22Rv1 (cell line): ENCODE measurements at regions not wholly inside any gene's neighbourhood (a gene's known extent, or its start where the extent isn't known, plus 50 kb on each side); places are given as distances from the start of the nearest gene placed in this dataset.

Experiments
- H3K27ac ChIP-seq: fragments of 450-650 bp; 2 replicates; pipeline ENCODE4 v1.5.1; 2017
- ZFX ChIP-seq: fragments of 450-650 bp; IDR thresholded peaks from 2 replicates; pipeline ENCODE4 v1.6.1; 2017; ENCODE audit warnings: antibody characterized with exemption, borderline replicate concordance
- TF ChIP-seq, protein P1 (sequence below): fragments of 450-650 bp; IDR thresholded peaks from 2 replicates; pipeline ENCODE4 v1.5.1; 2017; ENCODE audit warnings: mild to moderate bottlenecking

DNA sequence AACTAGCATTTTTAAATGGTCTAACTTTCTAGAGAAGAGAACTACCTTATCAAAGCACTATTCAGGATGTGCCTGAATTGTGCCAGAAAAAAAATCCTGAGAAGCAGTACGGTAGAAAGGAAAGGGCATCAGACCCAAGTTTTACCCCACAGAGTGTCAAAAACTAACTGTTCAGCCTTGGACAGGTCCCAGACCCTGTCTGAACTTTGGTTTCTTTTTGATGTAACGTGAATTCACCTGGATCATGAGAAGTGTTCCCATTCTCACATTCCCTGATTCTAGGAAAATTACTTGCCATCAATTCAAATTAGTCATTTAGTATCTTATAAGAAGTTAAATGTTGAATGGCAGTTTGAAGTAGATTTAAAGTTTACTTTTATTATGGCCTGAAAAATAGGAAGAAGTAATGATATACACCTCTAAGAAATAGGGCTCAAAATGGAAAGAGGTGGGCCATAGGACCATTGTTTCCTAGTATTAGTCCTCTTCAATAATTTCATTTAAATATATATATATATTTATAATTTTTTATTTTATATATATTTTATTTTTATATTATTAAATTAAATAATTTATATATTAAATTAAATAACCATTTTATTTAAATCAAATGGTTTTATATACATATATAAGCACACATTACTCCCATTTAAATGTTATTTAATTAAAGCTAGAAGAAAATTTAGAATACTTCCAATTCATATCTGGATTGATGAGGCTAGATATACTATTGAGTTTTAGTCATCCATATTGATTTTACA lies 181.9 kb upstream of the PPARGC1A start:
- no peak for TF ChIP-seq ZFX
- TF ChIP-seq, protein P1, sequence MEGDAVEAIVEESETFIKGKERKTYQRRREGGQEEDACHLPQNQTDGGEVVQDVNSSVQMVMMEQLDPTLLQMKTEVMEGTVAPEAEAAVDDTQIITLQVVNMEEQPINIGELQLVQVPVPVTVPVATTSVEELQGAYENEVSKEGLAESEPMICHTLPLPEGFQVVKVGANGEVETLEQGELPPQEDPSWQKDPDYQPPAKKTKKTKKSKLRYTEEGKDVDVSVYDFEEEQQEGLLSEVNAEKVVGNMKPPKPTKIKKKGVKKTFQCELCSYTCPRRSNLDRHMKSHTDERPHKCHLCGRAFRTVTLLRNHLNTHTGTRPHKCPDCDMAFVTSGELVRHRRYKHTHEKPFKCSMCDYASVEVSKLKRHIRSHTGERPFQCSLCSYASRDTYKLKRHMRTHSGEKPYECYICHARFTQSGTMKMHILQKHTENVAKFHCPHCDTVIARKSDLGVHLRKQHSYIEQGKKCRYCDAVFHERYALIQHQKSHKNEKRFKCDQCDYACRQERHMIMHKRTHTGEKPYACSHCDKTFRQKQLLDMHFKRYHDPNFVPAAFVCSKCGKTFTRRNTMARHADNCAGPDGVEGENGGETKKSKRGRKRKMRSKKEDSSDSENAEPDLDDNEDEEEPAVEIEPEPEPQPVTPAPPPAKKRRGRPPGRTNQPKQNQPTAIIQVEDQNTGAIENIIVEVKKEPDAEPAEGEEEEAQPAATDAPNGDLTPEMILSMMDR: no peak
- no peak overlapping the region for H3K27ac ChIP-seq

GRCh38 chr4:24070117-24070516 lies 180.3 kb upstream of the PPARGC1A start:
- no peak overlapping the region for H3K27ac ChIP-seq
- TF ChIP-seq ZFX: no peak
- TF ChIP-seq, protein P1: no peak

DNA sequence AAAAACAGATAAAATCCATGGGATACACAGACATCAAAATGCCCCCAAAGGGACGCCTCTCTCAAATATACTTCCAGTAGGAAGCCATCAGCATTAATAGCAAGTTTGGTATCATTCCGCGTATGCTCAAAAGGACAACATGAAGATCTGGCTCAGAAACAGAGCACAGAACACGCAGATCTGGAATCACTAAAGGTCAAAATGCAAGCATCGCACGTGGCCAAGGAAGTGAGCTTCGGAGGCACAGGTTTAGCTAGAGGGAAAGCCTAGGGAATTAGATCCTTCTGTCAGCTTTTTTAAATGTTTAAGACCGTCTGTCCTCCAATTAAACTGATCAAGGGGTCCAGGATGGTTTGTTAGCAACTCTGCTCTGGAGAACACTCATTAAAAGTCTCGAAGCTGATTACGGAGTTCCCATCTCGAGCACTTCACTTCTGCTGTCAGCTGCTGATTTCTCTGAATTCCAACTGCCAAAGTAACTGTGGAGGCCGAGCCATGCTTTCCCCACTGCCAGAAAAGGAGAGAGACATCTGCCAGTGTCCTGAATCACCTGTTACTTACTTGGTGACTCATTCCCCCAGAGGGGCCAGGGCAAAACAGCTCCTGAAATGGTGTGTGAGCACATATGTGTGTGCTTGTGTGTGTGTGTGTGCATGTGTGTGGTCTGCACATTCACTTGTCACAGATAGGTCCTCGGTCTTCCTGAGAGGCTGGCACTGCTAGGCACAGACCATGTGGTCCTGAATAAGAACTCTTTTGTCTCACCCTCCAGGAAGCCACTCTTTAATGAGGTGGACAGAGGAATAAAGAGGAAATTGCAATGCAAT lies 177.7 kb upstream of the PPARGC1A start:
- TF ChIP-seq, protein P1: no peak
- TF ChIP-seq ZFX: no peak
- no peak overlapping the region for H3K27ac ChIP-seq

DNA sequence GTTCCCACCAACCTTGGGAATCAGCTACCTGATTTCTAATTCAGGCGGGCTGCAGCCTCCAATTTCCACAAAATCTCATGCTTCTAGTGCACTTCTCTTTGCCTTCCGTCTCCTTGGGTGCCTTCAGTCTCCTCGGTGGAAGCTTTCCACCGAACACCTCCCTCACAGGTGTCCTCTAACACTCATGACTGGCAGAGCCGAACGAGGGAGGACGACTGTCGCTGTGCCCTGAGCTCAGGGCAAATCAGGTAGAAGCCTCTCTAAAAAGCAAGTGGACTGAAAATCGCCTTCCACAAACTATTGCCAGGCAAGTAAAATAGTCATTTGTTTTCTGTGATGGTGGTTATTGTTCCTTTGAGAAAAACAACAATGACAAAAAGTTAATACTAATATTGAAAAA lies 176.1 kb upstream of the PPARGC1A start:
- no peak overlapping the region for H3K27ac ChIP-seq
- TF ChIP-seq ZFX: no peak
- TF ChIP-seq, protein P1: no peak

- H3K27ac ChIP-seq: no peak overlapping the region
- TF ChIP-seq, protein P1: no peak
- TF ChIP-seq ZFX: no peak
Observed at GRCh38 chr4:24063731-24064130, 173.9 kb upstream of the PPARGC1A start.

DNA sequence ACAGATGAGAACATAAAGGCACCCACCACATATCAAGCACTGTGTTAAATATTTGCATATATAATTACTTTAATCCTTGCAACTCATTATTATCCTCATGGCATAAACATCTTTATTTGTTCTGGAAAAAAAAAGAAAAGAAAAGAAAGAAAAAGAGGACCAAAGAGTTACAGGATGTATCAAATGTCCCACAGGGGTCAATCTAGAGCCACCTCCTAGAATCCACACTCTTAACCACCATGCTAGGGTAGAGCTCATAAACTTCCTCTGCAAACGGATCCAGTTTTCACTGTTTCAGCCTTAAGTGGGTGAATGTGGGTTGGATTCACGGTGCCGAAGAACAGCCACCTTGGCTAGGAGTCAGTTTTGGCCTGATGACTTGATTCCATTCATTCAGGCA lies 171.1 kb upstream of the PPARGC1A start:
- TF ChIP-seq ZFX: no peak
- TF ChIP-seq, protein P1: no peak
- H3K27ac ChIP-seq: no peak overlapping the region

- H3K27ac ChIP-seq: no peak overlapping the region
- TF ChIP-seq, protein P1: no peak
- no peak for TF ChIP-seq ZFX
Observed at GRCh38 chr4:24059839-24060238, 170.0 kb upstream of the PPARGC1A start.
